Eye (tissue), 1 donor: ENCODE measurements at regions not wholly inside any gene's neighbourhood (a gene's known extent, or its start where the extent isn't known, plus 50 kb on each side); places are given as distances from the start of the nearest gene placed in this dataset.

Experiments used
- DNase-seq: peaks from one replicate; pipeline ENCODE4 v3.0.0-alpha.2; 2015

GRCh38 chr4:4625488-4625887 lies 83.6 kb upstream of the STX18 start:
- no peak for DNase-seq

GRCh38 chr4:4624276-4624897 lies 82.5 kb upstream of the STX18 start:
- no peak for DNase-seq

- no peak for DNase-seq
Measured at GRCh38 chr4:4619821-4620220, 78.0 kb upstream of the STX18 start.

- no peak for DNase-seq
Measured at GRCh38 chr4:4618847-4619246, 77.0 kb upstream of the STX18 start.

GRCh38 chr4:4614925-4615678 lies 73.3 kb upstream of the STX18 start:
- peak; percentile 77 for DNase-seq

- DNase-seq = no peak
Measured at GRCh38 chr4:4613641-4614286, 71.9 kb upstream of the STX18 start.

- DNase-seq = no peak
Measured at GRCh38 chr4:4613126-4613465, 71.2 kb upstream of the STX18 start.

- no peak for DNase-seq
Measured at GRCh38 chr4:4610672-4611071, 68.8 kb upstream of the STX18 start.

GRCh38 chr4:4609622-4610334 lies 67.9 kb upstream of the STX18 start:
- no peak for DNase-seq

GRCh38 chr4:4608214-4608537 lies 66.3 kb upstream of the STX18 start:
- no peak for DNase-seq

GRCh38 chr4:4607336-4608213 lies 65.7 kb upstream of the STX18 start:
- DNase-seq = peak; percentile 34

GRCh38 chr4:4606321-4606720 lies 64.5 kb upstream of the STX18 start:
- DNase-seq = no peak

- no peak for DNase-seq
Measured at GRCh38 chr4:4605849-4606248, 64.0 kb upstream of the STX18 start.

- no peak for DNase-seq
Measured at GRCh38 chr4:4603592-4603991, 61.7 kb upstream of the STX18 start.

GRCh38 chr4:4603067-4603466 lies 61.2 kb upstream of the STX18 start:
- no peak for DNase-seq

- DNase-seq = no peak
Measured at GRCh38 chr4:4602468-4602867, 60.6 kb upstream of the STX18 start.

GRCh38 chr4:4601803-4602369 lies 60.0 kb upstream of the STX18 start:
- DNase-seq = no peak

GRCh38 chr4:4599481-4600275 lies 57.8 kb upstream of the STX18 start:
- no peak for DNase-seq

GRCh38 chr4:4598851-4599411 lies 57.1 kb upstream of the STX18 start:
- no peak for DNase-seq

- no peak for DNase-seq
Measured at GRCh38 chr4:4596720-4597119, 54.9 kb upstream of the STX18 start.

- DNase-seq = no peak
Measured at GRCh38 chr4:4595252-4595651, 53.4 kb upstream of the STX18 start.
